CMK (cell line): ENCODE measurements at regions not wholly inside any gene's neighbourhood (a gene's known extent, or its start where the extent isn't known, plus 50 kb on each side); places are given as distances from the start of the nearest gene placed in this dataset.
"Not testable (repeated sequence)": the region's sequence is repeated elsewhere in the genome, so short reads cannot be mapped to it uniquely, and the experiment has no call there.

Experiments used
- DNase-seq: peaks from one replicate; pipeline ENCODE4 v3.0.0-alpha.2; 2010; ENCODE audit warnings: low read depth

DNA sequence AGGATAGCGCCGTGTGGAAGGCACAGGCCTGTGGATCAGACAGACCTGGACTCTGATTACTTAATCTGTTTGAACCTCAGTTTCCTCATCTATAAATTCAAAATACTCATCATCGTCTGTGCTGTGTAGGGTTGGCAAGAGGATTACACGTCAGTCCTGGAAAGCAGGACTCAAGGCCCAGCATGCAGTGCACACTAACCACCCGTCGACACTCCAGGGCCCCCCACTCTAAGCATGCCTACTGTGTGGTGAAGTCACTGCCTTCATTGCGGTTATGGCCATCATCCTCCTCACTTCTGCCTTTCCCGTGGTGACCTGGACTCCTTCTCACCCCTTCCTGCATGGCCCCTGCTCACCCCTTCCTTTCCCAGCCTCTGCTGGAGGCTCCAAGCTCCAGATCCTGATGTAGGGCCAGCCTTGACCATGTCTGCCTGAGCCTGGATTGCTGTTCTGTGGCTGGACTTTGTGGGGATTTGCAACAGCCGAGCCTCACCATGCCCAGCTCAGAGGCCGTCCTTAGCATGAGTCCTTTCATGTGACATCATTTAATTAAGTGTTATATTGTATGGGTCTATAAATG lies 1158.0 kb downstream of the TBC1D22A start:
- DNase-seq: no peak

DNA sequence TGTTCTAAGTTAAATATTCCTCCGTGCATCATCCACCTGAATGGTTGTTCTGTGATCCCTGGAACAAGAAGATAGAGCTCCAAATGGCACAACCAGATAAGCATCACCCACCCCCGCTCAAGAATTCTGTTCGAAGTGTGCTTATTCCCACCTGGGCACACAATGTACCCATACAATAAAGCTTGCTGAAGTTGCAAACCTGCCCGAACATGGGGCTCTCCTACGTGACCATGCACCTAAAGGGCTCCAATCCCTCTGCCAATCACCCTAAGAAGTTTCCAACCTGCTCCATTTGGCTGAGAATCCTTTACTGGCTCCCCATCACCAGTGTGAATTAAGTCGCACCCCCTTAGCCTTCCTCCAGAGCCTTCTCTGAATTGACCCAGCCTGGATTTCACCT lies 1157.4 kb downstream of the TBC1D22A start:
- no peak for DNase-seq

DNA sequence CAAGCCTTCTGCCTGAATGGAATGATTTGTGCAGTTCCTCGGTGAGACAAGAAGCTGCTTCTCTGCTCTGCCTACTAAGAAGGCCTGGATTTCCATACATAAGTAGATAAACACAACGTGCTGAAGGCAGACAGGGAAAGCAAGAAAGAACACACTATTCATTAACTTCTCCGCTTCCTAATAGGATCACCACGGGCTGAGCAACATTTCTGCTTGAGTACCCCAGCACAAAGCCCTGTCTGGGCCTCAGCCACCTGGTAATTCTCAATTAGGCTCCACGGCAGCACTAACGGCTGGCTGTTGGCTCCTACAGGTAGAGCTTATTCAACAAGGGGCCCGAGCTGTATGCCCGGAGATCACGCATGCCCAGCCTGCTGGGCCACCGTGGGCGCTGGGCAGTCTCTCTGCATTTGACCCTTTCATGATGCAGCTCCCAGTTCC lies 1156.6 kb downstream of the TBC1D22A start:
- DNase-seq: no peak

DNA sequence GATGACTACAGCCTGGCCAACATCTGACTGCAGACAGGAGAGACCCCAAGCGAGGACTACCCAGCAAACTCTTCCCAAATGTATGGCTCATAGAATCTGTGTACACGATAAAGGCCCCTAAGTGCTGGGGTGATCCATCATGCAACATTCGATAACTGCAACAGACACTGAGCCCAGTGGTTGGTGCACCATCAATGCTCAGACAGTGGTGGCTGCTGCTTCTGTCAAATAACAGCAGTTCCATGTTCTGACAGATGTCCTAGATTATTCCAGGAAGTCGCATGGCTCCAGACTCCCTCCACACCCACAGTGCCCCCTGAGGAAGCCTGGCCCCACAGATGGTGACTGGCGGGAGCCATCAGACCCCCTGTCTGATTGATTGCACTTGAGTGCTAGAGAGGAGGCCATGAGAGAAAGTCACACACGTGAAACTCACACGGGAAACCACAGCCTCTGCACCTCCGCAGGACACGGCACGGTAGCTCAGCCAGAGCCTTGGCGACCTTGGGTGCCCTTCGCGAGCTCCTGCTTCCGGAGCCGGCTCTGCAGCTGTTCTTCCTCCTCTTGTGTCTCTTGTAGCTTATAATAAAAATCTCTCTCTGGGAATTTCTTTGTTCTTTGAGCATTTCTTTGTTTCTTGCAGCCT lies 1155.9 kb downstream of the TBC1D22A start:
- DNase-seq: no peak

DNA sequence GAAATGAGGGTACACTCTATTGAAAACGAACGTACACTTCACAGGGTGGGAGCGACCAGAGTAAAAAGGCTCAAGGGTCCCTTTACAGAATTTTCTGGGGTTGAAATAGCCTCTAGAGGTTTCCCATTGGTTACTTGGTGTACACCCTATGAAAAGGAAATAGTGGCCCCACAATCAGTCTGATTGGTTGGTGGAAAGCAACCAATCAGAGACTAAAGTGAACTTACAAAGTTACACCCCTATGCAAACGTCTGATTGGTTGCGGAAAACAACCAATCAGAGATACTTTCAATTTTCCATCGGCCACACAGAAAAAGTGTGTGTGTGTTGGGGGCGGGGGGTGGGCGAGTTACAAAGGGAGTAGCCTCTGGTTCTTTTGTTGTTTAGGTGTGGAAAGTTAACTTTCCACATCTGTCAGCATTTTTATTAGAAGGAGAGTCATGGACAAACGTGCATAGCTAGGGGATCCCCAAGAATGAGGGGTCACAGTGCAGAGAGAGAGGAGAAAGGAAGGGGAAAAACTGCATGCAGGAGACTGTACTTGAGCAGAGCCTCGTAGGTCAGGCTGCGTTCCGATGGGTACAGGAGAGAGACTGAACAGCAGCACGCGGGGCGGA lies 1152.1 kb downstream of the TBC1D22A start:
- DNase-seq: no peak

DNA sequence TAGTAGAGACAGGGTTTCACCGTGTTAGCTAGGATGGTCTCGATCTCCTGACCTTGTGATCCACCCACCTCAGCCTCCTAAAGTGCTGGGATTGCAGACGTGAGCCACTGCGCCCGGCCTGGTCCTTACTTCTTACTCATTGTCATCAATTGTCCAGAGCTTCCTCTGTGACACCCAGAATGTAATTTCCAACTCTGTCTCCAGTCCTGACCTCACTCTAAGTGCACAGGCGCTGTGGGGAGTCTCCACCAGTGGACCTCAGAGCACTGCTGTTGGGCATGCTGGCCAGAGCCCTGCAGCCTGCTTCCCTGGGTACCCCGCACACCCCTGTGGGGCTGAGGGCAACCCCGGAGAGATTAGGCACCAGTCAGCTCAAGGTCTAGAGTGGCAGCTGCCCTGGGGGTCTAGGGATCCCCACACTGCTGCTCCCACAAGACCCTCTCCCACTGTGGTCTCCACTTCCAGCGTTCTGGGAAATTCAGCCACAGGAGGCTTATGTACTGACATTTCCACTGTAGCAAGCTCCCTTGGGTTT lies 1140.3 kb downstream of the TBC1D22A start:
- DNase-seq: no peak

DNA sequence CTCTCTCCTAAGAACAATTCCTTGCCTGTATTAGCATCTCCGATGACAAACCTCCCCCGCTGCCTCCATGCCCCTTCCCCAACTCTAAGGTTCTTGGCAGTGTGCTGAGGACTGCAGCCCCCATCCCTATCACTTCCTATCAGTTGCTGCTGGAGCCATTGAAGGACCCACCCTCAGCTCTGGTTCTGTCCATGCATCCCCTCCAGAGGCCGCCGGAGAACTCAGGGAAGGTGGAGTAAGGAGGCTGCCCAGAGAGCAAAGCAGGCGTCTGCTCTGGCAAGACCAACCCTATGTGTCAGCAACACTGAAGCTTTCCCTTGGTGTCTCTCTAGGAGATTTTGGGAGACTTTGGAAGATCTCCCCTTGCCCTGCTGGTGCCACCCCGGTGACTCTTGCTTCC lies 1139.5 kb downstream of the TBC1D22A start:
- DNase-seq: no peak

DNA sequence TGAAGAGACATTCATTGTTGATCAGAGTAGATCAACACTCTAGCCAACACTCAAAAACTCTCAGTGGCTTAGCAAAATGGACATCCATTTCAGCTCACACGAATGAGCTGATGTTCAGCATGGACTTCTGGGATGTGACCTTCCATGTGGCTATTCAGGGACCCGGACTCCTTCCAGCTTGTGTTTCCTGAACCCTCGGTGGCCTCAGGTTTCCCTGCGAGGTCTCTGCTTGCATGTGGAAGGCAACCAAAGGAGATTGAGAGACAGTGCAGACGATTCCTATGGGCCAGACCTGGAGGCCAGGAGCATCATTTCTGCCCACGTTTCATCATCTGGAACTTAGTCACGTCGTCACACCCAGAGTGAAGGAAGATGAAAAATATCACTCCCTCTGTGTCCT lies 1137.4 kb downstream of the TBC1D22A start:
- no peak for DNase-seq

DNA sequence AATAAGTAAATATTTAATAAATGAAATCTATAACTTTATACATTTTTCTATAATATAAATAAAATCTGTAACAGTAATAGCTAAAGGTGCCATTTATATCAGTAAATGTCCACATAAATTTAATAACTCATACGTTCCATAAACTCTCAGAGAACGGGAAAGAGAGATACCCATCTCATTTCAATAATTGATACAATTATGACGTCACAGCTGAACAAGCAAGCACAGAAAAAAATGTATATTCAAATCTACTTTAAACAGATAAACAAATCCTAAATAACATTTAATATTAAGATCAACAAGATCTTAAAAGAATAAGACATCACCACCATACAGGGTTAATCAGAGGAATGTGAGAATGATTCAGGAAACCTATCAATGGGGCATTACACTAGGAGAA lies 1136.5 kb downstream of the TBC1D22A start:
- no peak for DNase-seq

DNA sequence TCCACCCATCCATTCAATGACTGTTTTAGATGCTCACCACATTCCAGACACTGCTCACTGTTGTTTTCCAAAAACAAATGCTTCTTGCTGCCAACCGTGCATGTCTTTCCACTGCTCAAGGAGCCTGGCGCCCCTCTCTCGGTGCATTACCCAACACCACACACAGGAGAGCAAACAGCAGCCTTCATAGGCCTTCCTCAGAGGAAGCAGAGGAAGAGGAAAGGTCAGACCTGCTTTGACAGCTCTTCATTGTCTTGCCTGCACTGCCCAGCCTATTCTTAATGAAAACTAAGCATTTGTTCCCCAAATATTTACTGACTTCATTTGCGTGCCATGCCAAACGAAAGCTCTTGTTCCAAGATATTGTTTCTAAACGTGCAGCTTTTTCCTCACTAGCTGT lies 1129.2 kb downstream of the TBC1D22A start:
- DNase-seq: no peak

DNA sequence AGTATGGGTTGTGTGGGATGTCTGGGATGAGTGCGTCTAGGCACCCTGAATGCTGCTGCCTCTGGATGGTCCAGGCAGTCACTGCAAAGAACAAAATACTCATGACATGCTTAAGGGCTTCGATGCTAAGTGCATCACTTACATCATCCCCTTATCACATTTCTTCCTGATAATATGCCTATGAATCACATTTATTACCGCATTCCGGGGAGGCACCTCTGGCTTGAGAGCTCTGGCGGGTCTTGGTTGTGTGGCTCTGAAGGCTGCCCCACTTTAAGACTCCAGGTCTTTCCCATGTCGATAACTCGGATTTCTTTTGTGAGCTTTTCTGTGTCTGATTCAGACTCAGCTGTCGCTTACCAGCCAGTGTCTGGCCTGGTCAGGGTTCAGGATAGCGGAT lies 1126.4 kb downstream of the TBC1D22A start:
- DNase-seq: no peak

DNA sequence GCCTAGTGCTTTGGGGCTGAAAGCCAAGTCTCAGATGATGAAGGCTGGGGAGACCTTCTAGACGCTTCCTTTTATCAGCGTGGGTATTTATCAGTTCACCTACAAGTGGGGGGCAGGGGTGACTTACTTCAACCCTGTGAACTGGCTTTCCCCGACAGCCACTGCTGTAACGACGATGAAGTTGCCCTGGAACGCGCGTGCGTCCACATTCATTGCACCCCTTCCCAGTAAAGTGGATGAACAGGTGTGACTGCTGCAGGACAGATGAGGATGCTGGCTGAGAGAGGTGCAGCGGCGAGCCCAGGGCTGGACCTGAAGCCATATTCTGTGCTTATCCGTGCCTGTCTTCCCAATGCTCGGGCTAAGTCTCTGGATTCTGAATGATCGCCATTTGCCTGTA lies 1122.3 kb downstream of the TBC1D22A start:
- DNase-seq: no peak

DNA sequence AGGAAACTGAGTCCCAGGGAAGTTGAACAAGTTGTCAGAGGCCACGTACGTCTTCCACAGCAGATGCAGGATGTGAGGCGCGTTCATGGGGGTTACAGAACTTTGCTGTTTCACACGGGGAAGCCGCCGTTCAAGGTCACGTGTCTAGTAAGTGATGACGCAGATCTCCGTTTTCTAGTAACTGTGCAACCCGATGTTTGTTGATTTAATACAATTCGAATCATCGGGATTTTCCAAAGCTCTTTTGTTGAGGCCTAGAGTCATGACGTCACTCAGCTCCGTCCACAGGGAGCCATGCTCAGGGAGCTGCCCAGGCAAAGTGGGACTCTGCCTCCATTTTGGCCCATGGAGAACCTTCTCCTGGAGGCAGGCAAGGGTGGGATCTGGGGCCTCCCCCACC lies 1121.8 kb downstream of the TBC1D22A start:
- DNase-seq: no peak

DNA sequence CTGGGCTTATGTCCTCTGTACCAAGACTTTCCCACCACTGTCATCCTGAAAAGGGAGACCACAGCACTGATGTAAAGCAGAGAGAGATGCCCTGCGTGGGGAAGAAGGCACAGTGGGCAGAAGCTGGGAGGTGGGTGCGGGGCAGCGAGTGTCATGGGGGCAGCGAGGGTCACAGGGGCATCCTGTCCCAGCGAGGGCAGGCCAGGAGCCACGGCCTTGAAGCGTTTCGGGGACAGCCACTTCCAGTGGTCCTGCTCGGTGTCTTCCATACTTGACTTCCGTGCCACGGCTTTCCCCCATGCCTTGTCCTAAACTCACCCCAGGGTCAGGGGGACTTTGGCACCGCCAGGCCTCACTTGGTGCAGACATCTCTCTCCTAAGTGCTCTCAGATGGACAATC lies 1121.3 kb downstream of the TBC1D22A start:
- DNase-seq: no peak

DNA sequence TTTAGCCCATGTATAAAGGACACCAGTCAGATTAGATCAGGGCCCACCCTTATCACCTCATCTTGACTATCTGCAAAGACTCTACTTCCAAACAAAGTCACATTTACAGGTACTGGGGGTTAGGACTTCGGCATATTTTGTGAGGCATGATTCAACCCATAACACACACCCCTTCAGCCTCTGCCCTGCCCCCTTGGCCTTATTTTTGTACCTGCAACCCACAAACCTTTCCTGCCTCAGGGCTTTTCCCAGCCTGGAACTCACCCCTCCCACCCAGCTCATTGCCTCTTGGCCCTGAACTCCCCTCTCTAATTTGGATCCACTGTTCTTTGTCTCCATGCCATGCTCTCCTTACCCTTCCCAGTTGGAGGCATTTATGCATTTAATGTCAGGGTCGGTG lies 1116.9 kb downstream of the TBC1D22A start:
- DNase-seq: no peak

DNA sequence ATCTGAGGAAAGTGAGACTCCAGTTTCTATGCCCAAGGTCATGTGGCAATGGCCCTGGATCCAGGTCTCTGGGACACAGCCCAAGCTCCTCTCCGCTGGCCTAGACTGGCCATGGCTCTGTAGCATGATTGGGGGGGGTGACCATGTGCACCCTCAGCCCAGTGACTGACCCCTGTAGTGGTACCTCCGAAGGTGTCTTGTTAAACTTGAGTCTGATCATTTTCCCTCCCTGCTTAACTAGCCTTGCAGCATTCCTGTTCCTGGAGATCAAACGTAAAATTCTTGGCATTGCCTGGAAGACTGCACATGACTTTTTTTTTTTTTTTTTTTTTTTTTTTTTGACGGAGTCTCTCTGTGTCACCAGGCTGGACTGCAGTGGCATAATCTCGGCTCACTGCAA lies 1116.0 kb downstream of the TBC1D22A start:
- no peak for DNase-seq

DNA sequence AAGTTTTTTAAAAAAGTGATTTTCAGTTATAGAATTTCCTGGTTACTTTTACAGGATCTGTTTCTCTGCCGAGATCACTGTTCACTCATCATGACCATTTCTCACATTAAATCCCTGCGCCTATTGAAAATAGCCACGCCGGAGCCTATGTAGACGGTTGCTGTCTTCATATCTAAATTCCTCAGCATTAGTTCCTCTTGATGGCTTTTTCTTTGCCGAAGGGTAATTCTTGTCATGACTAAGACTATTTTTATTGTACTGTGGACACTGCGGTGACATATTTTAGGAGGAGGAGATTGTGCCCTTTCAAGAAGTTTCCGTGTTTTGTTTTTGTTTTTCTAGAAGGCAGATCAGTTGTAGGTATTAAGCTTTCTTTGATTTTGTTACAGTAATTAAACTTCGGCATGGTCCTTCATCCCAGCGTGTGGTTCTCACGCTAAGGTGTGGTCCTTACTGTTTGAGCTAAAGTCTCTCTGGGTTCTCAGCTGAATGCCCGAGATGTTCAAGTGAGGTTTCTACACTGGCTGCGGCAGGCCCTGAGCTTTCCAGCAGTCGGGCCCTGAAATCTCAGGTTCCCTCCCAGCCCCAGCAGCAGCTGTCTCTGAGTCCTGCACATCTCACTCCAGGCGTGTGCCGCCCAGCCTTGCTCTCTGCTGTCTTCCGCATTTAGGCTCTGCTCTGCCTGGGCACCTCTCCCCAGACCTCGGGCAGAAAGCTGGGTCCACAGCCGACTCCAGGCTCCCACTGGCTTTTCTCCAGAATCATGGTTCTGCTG lies 1110.5 kb downstream of the TBC1D22A start:
- no peak for DNase-seq

DNA sequence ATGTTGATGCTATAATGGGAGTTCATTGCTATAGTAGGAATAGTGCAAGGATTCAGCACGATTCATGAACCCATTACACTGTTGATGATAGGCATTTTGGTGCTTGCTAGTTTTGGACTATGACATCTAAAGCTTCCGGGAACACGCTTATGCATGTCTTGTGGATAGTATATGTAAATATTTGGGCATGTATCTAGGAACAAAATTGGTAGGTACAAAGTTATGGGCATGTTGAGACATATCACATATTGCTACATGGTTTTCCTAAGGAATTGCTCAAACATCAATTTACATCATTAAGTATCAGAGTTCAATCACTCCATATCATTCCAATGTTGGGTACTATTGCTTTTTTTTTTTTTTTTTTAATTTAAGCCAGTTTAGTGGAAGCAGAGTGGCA lies 1103.2 kb downstream of the TBC1D22A start:
- no peak for DNase-seq

DNA sequence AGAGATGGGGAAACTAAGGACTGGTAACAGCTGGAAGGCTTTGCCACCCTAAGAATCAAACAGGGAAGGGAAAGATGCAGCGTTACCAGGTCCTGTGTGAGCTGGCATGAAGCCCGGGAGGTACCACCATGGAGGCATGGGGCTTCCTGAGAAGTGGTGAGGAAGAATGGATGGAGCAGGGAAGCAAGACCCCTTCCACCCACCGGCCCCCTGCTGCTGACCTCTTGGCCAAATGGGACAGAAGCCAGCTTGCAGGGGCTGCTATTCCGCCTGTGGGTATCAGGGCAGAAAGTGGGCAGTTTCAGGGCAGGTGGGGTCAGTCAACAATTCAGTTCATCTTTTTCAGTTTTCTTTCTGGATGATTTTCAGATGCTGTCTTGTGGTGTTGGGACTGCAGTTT lies 1099.9 kb downstream of the TBC1D22A start:
- DNase-seq: no peak

DNA sequence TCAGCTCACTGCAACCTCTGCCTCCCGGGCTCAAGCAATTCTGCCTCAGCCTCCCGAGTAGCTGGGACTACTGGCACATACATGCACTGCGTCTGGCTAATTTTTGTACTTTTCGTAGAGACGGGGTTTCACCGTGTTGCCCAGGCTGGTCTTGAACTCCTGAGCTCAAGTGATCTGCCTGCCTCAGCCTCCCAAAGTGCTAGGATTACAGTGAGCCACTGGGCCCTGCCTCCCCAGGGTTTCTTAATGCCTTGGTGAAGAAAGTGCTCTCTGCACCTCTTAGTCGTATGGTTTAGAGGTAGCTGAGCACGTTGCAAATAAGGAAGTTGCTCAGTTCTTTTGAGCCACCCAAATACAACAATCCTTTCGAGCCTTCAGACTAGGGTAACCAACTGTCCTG lies 1098.5 kb downstream of the TBC1D22A start:
- DNase-seq: not testable (repeated sequence)

DNA sequence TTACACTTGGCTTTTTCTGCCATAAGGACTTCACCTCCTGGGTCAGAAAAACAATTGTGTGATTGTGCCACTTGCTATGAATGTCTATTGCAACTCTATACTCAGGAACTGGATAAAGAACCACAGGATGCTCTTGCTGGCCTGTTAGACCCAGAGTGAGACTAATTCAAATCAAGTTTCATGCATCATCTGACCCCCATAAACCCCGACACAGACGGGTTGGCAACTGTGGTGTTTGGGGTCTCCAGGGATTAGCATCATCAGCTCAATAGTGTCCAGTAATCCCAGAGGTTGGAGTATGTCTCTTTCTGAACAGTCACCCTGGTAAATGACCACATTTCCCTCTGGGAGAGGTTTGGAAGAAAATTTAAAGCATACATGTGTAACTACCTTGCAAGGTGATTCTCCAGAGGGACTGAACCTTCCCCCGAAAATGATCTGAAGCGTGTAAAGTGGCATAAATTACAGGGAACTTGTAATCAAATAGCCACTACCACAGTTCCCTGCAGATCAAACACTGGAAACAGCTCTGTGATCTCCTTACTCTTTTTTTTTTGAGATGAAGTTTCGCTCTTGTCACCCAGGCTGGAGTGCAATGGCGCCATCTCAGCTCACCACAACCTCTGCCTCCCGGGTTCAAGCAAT lies 1097.6 kb downstream of the TBC1D22A start:
- DNase-seq: no peak

DNA sequence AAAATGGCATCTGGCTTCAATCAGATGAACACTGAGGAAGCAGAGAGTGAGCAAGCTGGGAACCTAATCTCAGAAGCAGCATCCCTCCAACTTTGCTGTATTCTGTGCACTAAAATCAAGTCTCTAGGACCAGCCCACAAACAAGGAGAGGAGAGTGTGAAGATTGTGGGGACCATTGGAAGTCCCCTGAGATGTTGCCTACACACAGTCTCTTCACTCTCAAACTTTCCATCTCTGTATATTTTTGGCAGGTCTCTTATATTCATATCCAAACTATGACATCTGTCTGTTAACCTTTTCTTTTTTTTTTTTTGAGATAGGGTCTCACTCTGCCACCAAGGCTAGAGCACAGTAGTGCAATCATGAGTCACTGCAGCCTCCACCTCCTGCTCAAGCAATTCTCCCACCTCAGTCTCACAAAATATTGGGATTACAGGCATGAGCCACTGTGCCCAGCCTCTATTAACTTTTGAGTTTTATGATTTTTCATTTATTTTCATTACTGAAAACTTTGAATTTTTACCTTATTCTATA lies 1096.4 kb downstream of the TBC1D22A start:
- DNase-seq: no peak
